ENCODE measurements at regions not wholly inside any gene's neighbourhood (a gene's known extent, or its start where the extent isn't known, plus 50 kb on each side); places are given as distances from the start of the nearest gene placed in this dataset.

DNA sequence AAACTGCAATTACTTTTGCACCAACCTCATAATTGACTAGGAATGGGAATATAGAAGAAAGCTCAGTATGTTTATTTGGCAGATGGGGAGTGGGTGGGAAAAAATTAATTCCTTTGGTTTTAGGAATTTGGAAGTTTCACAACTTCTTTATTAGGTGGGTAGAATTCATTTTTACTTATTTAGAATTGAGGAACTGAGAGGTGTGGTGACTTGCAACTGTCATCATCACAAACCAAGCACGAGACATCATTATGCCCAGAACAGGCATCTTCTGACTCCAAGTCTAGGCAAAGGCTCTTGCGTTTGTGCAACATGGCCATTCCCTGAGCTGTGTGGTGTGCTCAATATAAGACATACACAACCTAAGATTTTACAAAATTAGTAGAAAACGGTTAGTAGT lies 380.0 kb downstream of the ATP23 start:
- TF ChIP-seq CTCF (IDR thresholded peaks at IDR 0.05) (no peak), POLR2AphosphoS5 (IDR thresholded peaks at IDR 0.05; ENCODE audit: low read depth, low read length) (no peak)

Measured in Panc1 (cell line).